ENCODE measurements at regions not wholly inside any gene's neighbourhood (a gene's known extent, or its start where the extent isn't known, plus 50 kb on each side); places are given as distances from the start of the nearest gene placed in this dataset.
"Not testable (repeated sequence)": the region's sequence is repeated elsewhere in the genome, so short reads cannot be mapped to it uniquely, and the experiment has no call there.

DNA sequence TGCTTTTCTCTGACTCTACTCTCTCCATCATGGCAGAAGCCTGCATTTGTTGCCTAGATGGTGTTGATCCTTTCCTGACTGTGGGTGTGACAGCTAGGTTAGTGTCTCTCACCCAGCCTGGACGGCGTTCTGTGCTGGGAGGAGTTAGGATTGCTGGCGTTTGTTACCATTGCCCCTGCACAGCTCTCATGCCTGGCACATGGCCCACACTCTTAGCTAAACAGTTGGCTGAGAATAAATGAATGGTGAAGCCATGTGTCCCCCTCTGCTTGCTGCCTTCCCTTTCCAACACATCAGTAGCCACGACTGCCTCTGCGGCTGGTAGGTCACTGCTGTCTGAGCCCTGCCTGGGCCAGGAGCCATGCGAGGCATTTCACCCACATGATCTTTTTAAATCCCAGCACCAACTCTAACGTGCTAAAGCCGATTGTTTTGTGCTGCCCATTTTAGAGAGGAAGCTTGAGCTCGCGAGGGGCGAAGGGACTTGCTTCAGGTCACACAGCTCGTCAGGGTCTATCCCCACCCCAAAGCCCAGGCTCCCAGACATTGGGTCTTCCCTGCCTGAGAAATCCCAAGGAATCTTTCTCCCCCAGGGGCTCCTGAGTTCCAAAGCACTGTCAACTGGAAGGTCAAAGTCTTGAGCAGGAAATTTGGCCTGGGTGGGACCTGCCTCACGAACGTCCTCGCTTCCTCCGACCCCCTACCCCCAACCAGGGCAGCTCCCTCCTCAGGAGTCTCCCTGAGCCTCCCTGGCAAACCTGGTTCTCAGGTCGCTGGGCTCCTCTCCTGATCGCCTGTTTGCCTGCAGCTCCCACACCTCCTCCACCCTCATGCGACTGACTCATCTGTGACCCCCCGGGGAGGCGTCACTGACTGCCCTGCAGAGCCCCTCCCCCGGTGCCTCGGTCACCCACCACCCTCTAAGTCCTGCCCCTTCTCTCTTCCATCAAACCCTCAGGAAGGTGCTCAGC is 271.7 kb upstream of the C1orf174 start:
- no peak for DNase-seq (ENCODE audit: low read depth in 2 of 2)

DNA sequence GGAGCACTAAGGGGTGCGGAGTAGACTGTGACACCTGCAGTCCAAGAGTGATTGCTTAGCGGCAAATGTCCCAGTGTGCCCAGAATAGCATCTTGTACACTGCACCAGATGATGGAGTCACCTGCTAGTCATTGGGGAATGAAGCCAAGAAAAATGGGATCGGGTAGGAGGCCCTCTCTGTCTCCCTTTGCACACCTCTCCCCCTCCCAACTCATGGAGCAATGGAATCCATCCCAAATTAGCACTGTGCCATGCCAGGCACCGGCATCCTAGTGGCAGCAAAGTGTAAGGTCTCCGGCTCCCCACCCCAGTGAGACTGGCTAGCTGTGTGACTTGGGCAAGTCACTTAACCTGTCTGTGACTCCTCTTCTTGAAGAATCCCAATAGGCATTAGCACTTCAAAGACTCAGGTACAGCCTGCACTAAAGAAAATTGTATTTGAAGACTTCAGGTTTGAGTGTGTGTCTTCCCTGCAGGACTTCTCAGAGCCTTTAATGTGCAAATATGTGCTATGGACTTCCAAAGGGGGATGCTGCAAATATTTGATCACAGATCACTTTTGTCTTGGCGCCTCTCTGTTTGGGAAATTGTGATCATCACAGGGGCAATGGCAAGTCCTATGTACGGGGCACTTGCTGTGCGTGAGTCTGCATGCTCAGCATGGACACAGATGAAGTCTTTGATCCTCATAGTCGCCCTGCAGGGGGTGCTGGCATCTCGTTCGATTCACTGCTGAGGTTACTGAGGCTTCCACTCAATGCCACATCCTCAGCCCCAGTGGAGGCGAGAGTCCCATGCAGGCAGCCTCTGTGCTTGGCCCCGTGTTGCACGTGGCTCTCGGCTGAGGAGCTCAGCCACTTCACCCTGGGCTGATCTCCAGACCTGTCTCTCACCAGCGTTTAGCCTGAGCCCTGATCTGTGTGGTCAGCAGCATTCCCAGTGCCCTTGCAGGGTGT is 272.9 kb upstream of the C1orf174 start:
- DNase-seq (ENCODE audit: low read depth in 2 of 2): no peak

DNA sequence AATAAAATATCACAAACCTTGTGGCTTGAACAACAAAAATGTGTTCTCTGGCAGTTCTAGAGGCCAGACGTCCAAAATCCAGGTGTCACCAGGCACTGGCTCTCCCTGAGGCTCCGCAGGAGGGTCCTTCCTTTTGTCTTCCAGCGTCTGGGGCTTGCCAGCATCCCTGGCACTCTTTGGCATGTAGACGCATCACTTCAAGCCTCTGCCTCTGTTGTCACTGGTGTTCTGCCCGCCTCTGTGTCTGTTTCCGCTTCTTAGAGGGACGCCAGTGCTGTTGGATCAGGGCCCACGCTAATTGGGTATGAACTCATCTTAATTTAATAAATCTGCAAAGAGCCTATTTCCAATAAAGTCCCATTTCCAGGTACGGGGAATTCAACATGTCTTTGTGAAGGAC is 273.7 kb upstream of the C1orf174 start:
- no peak for DNase-seq (ENCODE audit: low read depth in 2 of 2)

- DNase-seq (ENCODE audit: low read depth in 2 of 2): no peak
Observed at GRCh38 chr1:4174291-4175200, 274.5 kb upstream of the C1orf174 start.

DNA sequence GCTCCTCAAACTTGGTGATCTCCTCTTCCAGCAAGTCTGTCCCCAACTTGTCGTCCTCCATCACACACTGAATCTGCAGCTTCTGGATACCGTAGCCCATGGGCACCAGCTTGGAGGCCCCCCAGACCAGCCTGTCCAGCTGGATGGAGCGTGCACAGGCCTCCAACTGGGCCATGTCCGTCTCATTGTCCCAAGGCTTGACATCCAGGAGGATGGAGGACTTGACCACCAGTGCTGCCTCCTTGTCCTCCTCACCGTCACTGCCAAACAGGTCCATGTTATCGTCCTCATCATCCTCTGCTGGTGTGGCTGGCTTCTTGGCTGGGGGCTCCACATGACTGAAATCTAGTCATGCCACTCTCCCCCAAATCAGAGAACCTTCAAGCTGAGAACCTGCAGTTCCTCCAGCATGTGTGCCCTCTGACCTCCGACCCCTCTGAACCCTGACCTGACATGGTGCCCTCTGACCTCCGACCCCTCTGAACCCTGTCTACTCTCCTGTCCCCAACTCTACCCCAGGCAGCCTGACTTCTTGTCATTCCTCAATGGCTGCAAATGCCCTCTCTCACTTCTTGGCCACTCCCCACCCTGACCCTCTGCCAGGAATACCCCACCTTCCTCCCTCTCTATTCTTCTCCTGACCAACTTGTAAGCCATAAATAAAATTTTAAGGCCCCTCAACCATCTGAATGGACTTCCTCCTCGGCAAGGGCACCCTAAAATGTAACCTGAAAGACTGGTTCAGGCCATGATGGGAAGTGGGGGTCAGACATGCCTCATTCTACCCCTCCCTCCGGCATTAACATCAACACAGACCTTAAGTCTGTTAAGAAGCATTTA is 275.7 kb upstream of the C1orf174 start:
- no peak for DNase-seq (ENCODE audit: low read depth in 2 of 2)

DNA sequence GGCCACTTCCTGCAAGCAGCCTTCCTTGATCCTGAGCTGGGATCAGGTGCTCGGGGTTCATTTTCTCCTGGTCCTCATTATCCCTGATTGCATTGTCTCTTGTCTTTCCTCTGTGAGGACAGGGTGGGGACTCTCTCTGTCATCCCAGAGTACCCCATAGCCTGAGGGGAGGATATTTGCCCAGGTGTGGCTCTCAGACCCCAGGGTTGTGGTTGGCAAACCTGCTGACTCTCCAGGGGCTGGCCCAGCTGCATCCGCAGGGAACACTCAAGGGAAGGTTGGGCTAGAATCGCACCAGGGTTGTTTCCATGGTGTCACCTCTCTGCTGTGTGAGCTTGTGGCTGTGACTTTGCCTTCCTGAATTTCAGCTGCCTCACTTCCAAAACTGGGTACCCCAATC is 276.8 kb upstream of the C1orf174 start:
- no peak for DNase-seq (ENCODE audit: low read depth in 2 of 2)

DNA sequence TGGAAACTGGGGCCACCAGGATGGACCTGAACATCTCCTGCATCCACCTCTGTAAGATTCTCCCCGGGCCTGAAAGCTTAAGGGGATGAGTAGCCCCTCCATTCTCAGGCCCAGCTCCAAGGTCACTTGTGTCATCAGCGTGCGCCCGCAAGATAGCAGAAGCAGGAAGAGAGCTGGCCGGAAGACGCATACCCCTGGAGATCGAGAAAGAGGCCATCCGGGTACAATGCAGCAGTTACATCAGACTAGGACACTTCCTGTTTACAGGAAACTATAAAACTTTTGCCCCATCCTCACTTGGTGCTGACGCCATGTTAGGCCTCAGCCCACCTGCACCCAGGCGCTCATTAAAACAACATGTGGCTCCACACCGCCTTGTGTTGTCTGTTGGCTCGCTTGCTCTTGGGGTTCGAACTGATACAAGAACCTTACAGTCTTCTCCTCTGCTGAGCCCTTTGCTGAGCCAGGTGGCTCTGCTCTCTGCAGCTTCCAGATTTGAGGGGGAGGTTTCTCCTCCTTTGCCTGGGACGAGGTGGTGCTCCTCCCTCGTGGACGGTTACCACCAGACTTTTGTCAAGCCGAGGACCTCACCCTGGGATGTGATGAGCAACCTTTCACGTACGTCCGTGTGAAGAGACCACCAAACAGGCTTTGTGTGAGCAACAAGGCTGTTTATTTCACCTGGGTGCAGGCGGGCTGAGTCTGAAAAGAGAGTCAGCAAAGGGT is 277.5 kb upstream of the C1orf174 start:
- DNase-seq (ENCODE audit: low read depth in 2 of 2): no peak

- DNase-seq (ENCODE audit: low read depth in 2 of 2): no peak
Observed at GRCh38 chr1:4178501-4179113, 278.5 kb upstream of the C1orf174 start.

- DNase-seq (ENCODE audit: low read depth in 2 of 2): no peak
Observed at GRCh38 chr1:4179914-4180735, 280.1 kb upstream of the C1orf174 start.

- DNase-seq (ENCODE audit: low read depth in 2 of 2): not testable (repeated sequence)
Observed at GRCh38 chr1:4186486-4186885, 286.4 kb upstream of the C1orf174 start.

DNA sequence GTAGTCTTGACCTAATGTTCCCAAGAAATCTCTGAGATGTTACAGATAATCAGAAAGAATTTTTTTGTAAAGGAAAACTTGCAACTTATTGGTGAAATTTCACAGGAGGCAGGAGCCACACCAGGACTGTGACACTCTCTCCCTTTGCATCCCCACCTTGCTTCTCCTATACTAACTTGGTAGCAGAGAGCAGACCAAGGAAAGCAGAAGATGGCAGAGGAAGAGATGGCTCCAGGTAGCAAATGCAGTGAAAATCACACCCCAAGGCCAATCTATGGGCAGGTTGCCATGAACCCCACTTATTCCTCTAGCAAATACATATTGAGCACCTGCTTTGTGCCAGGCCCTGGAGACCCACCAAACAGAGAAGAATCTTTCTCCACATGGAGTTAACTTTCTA is 303.4 kb upstream of the C1orf174 start:
- DNase-seq (ENCODE audit: low read depth in 2 of 2): no peak

DNA sequence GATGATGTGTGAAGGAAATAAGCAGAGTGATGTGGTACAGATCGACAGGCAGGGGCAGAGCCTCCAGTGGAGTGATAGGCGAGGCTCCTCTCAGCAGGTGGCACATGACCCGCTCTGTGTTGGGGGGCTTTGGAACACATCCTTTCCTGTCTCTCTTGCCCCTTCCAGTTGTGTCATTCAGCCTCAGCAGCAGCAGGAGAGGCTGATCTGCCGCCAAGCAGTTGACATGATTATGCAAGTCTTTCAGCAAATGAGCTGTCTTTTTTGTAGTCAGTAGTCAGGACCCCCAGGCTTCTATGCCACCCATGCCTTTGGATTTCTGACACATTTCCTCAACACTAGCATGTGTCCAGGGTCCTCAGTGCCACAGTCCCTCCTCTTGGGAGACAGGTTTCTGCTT is 307.1 kb upstream of the C1orf174 start:
- DNase-seq (ENCODE audit: low read depth in 2 of 2): no peak

DNA sequence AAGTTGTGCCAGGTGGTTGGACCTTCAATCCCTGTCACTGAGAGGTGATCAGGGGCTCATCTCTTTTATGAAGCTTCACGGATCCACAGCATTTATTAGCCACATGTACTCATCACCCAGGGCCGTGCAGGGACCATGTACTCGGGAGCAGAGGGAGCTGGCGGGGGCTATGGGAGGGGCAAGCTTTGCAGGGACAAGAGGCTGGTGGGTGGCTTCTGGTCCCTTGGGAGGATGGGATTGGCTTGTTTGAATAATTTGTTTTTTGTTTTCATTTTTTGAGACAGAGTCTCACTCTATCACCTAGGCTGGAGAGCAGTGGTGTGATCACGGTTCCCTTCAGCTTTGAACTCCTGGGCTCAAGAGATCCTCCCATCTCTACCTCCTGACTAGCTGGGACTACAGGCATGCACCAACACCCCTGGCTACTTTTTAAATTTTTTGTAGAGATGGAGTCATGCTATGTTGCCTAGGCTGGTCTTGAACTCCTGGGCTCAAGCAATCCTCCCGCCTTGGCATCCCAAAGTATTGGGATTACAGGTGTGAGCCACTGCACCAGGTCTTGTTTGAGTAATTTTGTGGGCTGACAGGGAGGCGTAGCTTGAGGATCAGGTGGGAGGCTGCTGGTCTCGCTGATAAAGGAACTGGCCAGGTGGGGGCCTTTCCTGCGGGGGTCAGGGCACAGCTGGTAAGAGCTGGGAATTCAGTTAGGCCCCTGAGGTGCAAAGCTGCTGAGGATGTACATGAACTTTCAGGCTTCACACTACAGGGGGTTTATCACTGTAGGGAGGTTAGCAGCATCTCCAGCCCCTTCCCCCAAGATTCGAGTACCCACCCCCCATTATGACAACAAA is 308.0 kb upstream of the C1orf174 start:
- DNase-seq (ENCODE audit: low read depth in 2 of 2): no peak

DNA sequence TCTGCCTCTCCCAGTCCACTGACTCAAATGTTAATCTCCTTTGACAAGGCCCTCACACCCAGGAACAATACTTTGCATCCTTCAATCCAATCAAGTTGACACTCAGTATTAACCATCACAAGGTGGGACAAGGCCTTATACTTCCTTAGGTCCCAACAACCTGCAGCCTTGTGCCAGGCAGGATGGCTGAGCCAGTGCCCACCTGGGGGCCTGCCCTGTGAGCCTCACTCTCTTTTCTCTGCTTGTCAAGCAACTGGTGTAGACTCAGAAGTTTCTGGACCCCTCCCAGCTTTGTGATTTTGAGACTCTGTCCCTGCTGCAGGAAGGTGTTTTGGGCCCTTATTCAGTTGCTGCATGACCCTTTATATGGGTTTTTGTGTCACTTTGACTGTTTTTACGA is 310.0 kb upstream of the C1orf174 start:
- DNase-seq (ENCODE audit: low read depth in 2 of 2): no peak

DNA sequence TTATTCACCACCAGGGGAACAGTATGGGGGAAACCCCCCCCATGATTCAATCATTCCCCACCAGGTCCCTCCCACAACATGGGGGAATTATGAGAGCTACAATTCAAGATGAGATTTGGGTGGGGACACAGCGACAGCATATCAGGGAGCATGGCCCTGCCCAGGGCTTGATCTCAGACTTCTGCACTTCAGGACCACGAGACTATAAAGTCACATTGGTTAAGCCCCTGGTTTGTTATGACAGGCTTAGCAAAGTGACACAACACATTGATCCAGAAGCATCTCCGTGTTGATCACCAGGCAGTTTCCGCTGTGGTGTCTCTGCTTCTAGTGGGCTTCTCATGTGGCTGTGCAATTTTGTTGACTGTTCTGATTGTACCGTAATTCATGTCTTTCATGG is 312.7 kb upstream of the C1orf174 start:
- DNase-seq (ENCODE audit: low read depth in 2 of 2): no peak

DNA sequence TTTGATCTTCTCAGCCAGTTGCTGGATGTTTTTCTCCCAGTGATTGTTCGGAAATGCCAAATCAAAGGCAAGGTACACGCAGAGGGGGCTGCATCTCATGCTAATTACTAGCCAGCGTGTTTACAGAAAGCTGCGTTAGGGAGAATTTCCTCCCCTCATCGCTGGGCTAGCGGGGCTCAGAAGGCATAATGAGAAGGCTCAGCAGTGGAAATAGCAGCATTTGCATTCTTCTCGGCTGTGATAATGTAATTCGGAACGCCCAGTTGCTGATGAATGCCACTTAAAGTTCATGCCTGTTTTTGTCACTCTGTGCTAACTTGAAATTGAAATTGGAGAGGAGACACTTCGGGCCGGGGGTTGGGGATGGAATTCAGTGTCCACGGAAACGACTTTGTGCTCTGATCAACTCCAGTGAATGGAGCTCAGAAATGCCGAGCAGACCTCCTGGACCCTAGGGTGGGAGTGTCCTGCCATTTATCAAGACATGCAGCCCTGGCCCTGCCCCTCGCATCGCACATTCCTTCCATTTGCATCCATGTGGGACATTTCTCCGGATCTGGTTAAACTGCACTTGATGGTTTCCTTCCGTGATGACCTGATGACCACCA is 313.4 kb upstream of the C1orf174 start:
- DNase-seq (ENCODE audit: low read depth in 2 of 2): no peak

DNA sequence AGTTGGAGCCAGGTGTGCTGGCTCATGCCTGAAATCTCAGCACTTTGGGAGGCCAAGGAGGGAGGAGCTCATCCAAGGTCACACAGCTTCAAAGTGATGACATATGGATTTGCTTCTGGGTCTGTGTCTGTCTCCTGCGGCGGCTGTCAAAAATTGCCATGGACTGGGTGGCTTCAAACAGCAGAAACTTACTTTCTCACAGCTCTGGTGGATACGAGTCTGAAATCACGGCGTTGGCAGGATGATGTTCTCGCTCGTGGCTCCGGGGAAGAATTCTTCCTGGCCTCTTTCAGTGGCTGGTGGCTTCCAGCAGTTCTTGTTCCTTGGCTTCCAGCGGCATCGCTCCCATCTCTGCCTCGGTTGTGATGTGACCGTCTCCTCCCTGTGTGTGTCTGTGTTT is 314.8 kb upstream of the C1orf174 start:
- no peak for DNase-seq (ENCODE audit: low read depth in 2 of 2)
